Spleen (tissue), 11 donors: ENCODE measurements at regions not wholly inside any gene's neighbourhood (a gene's known extent, or its start where the extent isn't known, plus 50 kb on each side); places are given as distances from the start of the nearest gene placed in this dataset.
"Not testable (repeated sequence)": the region's sequence is repeated elsewhere in the genome, so short reads cannot be mapped to it uniquely, and the experiment has no call there.

Experiments
- DNase-seq: peaks from one replicate; pipeline ENCODE4 v3.0.0-alpha.2; 2020
- H3K27ac ChIP-seq, 8 donors: fragments of 200-600 bp; sonication (generic) in 7 of 8; 1 replicate in 4 of 8; 2 replicates in 4 of 8; pipeline versions ENCODE4 v1.5.0 to v1.8.0; 2016 to 2021; ENCODE audit warnings: inconsistent platforms in 4 of 8, mild to moderate bottlenecking in 4 of 8, moderate library complexity in 1 of 8
- H3K27me3 ChIP-seq, 7 donors: fragments of 200-600 bp; sonication (generic) in 6 of 7; replicated peaks in 1 of 7; 1 replicate in 4 of 7; 2 replicates in 3 of 7; pipeline versions ENCODE4 v1.5.0 to v1.8.0; 2016 to 2021; ENCODE audit warnings: inconsistent platforms in 3 of 7, mild to moderate bottlenecking in 1 of 7
- H3K36me3 ChIP-seq, 6 donors: fragments of 200-600 bp; sonication (generic) in 5 of 6; 1 replicate in 4 of 6; 2 replicates in 2 of 6; pipeline versions ENCODE4 v1.5.0 to v1.8.0; 2016 to 2021; ENCODE audit warnings: inconsistent platforms in 2 of 6
- H3K4me1 ChIP-seq, 6 donors: fragments of 200-600 bp; sonication (generic) in 5 of 6; 1 replicate in 3 of 6; 2 replicates in 3 of 6; pipeline versions ENCODE4 v1.5.0 to v1.8.0; 2016 to 2021; ENCODE audit warnings: inconsistent platforms in 3 of 6
- H3K4me3 ChIP-seq, 8 donors: fragments of 200-600 bp; sonication (generic) in 7 of 8; 1 replicate in 4 of 8; 2 replicates in 4 of 8; pipeline versions ENCODE4 v1.5.0 to v1.8.0; 2016 to 2021; ENCODE audit warnings: inconsistent platforms in 4 of 8, mild to moderate bottlenecking in 4 of 8, moderate library complexity in 2 of 8
- H3K9me3 ChIP-seq, 8 donors: fragments of 200-600 bp; sonication (generic) in 7 of 8; 1 replicate in 4 of 8; 2 replicates in 4 of 8; pipeline versions ENCODE4 v1.5.0 to v1.8.0; 2016 to 2021; ENCODE audit warnings: inconsistent platforms in 4 of 8
- CTCF ChIP-seq, 11 experiments: fragments of 200-600 bp in 7 of 11; fragments of 450-650 bp in 4 of 11; sonication (generic) in 4 of 11; IDR thresholded peaks in 8 of 11; conservative IDR thresholded peaks in 3 of 11; 1 replicate in 7 of 11; 2 replicates in 4 of 11; pipeline versions ENCODE4 v1.4.0 to v1.8.0; 2016 to 2021; ENCODE audit warnings: antibody characterized with exemption in 11 of 11, inconsistent platforms in 4 of 11, mild to moderate bottlenecking in 1 of 11
- POLR2A ChIP-seq, 3 donors: fragments of 450-650 bp; IDR thresholded peaks; one replicate each; pipeline ENCODE4 v1.5.1; 2017; ENCODE audit warnings: antibody characterized with exemption in 3 of 3, mild to moderate bottlenecking in 1 of 3
- POLR2AphosphoS5 ChIP-seq, 3 donors: sonication (generic); formaldehyde crosslinking; IDR thresholded peaks; one replicate each; pipeline ENCODE4 v1.5.1; 2017; ENCODE audit warnings: antibody characterized with exemption in 3 of 3
- WGBS, 5 donors: extraction: QIAGEN DNeasy Blood & Tissue Kit in 3 of 5; methylation state at CpG; one replicate each; pipeline versions ENCODE4 v1.1.5 to v1.1.7; 2013 to 2018; 5-methylcytosine and 5-hydroxymethylcytosine counted together
- intact Hi-C: fragments of 100-400 bp; cut with DNase I; formaldehyde crosslinking; loops from one replicate; pipeline ENCODE4 v1.15.0; 2023; ENCODE audit warnings: low total_unique reads
- donor health status: healthy with polysubstance abuse.
- donor health status: DM: no; HTN: no; CAD: no; lungs with moderate emphysema.
- donor health status: DM: no; HTN: no; CAD: no.
- donor health status: Bipolar disorder and iron deficiency.
- donor health status: healthy.
- donor health status: DM: no; HTN: no; CAD: no.
- donor health status: DM: yes; HTN: yes; CAD: no.

- Histone ChIP-seq H3K9me3 (peaks cover 0 to 9% (median 3%) of the 10 kb centered on the region in 8 donors), H3K4me1 (no peaks in the 10 kb centered on the region), H3K27me3 (no peaks in the 10 kb centered on the region), H3K4me3 (no peak overlapping the region), H3K36me3 (no peaks in the 10 kb centered on the region), H3K27ac (no peak overlapping the region)
- no peak for DNase-seq
- intact Hi-C loops = no loop called here
- 2 to 90% (median 65%) methylated on average over 1 of the region's 1 CpG for WGBS, 5 donors
- TF ChIP-seq POLR2AphosphoS5 (IDR thresholded peaks at IDR 0.05) = no peak
- TF ChIP-seq POLR2A (IDR thresholded peaks at IDR 0.05) = no peak
- no peak for TF ChIP-seq CTCF (IDR thresholded peaks at IDR 0.05 in 8 of 11, conservative IDR thresholded peaks at IDR 0.05 in 3 of 11)
Measured at GRCh38 chr14:82689948-82690347, 1156.3 kb upstream of the SEL1L start.

- H3K36me3 ChIP-seq, H3K27ac ChIP-seq, intact Hi-C loops, H3K27me3 ChIP-seq, H3K4me1 ChIP-seq, DNase-seq, H3K9me3 ChIP-seq, H3K4me3 ChIP-seq: not testable (repeated sequence)
Measured at GRCh38 chr14:82691191-82691590, 1157.5 kb upstream of the SEL1L start.

- DNase-seq = no peak
- intact Hi-C loops = no loop called here
- Histone ChIP-seq H3K27me3 (no peaks in the 10 kb centered on the region), H3K27ac (no peak overlapping the region), H3K4me1 (no peaks in the 10 kb centered on the region), H3K36me3 (no peaks in the 10 kb centered on the region), H3K4me3 (no peak overlapping the region), H3K9me3 (peaks cover 0 to 15% (median 1%) of the 10 kb centered on the region in 8 donors)
- TF ChIP-seq CTCF (IDR thresholded peaks at IDR 0.05 in 8 of 11, conservative IDR thresholded peaks at IDR 0.05 in 3 of 11) = no peak
- 73 to 84% (median 77%) methylated on average over 4 of the region's 4 CpGs for WGBS, 5 donors
Measured at GRCh38 chr14:82694820-82695219, 1161.2 kb upstream of the SEL1L start.

- TF ChIP-seq CTCF (IDR thresholded peaks at IDR 0.05 in 8 of 11, conservative IDR thresholded peaks at IDR 0.05 in 3 of 11) (no peak), POLR2A (IDR thresholded peaks at IDR 0.05) (no peak), POLR2AphosphoS5 (IDR thresholded peaks at IDR 0.05) (no peak)
- no peak overlapping the region for H3K27ac ChIP-seq
- no peak overlapping the region for H3K4me3 ChIP-seq
- H3K9me3 ChIP-seq = peaks cover 0 to 20% (median 4%) of the 10 kb centered on the region in 8 donors
- intact Hi-C loops = no loop called here
- no peak for DNase-seq
- 53 to 66% (median 57%) methylated on average over 4 of the region's 4 CpGs for WGBS, 5 donors
- H3K27me3 ChIP-seq = no peaks in the 10 kb centered on the region
- H3K4me1 ChIP-seq = no peaks in the 10 kb centered on the region
- no peaks in the 10 kb centered on the region for H3K36me3 ChIP-seq
Measured at GRCh38 chr14:82704218-82704617, 1170.6 kb upstream of the SEL1L start.

GRCh38 chr14:82710267-82710841, 1176.7 kb upstream of the SEL1L start:
- peaks cover 0 to 6% (median 0%) of the 10 kb centered on the region in 8 donors for H3K9me3 ChIP-seq
- no peak for DNase-seq
- H3K4me3 ChIP-seq = no peak overlapping the region
- no peaks in the 10 kb centered on the region for H3K27me3 ChIP-seq
- no peak overlapping the region for H3K27ac ChIP-seq
- 44 to 52% (median 51%) methylated on average over 4 of the region's 4 CpGs for WGBS, 5 donors
- intact Hi-C loops = no loop called here
- TF ChIP-seq POLR2A (IDR thresholded peaks at IDR 0.05) (no peak), POLR2AphosphoS5 (IDR thresholded peaks at IDR 0.05) (no peak), CTCF (IDR thresholded peaks at IDR 0.05 in 8 of 11, conservative IDR thresholded peaks at IDR 0.05 in 3 of 11) (peak in 8 of 11 experiments; percentile 20 to 63 (median 56))
- H3K4me1 ChIP-seq = no peaks in the 10 kb centered on the region
- no peaks in the 10 kb centered on the region for H3K36me3 ChIP-seq
